ENCODE measurements at regions not wholly inside any gene's neighbourhood (a gene's known extent, or its start where the extent isn't known, plus 50 kb on each side); places are given as distances from the start of the nearest gene placed in this dataset.

DNA sequence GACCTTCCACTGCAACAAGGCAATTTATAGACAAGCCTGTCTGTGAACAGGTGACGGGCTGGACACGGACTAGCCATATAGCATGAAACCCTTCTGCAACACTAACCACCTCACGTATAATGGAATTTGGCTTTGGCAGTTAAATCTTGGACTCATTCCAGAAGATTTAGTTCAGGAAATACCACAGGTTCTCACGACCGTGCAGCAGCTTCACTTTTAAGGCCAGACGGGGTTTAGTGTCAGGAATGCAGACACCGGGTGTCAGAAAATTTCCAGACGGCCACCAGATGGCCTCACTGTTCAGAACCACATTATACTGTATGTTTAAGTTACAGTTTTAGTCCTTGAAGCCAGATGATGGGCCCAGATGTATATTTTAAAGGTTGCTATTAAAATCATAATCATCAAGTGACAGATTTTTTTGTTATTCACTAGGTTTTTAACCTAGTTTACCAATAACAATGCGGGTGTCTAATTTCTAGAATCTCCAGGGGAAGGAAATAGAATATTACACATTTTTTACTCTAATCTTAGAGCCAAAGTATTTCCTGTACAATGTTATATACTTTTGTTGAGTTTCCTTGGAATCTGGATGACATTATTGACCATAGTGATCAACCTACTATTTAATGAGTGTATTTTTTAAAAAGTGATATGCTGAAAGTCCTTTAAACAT is 90.5 kb upstream of the TMPO start:
- ChIA-PET POLR2A (no interaction called here), CTCF (interaction anchor here (0.5 to 0.6 kb wide), 2 partner anchors 66 to 314 kb away, joined by 3 to 4 read pairs; no protein-coding TSS in a partner anchor)
- DNase-seq (ENCODE audit: extremely low spot score) = peak; percentile 68
- TF ChIP-seq FOXA1 (IDR thresholded peaks at IDR 0.05) (no peak), SUZ12 (IDR thresholded peaks at IDR 0.05) (no peak), BHLHE40 (IDR thresholded peaks at IDR 0.05; ENCODE audit: borderline replicate concordance) (no peak), CTBP1 (IDR thresholded peaks at IDR 0.05; ENCODE audit: borderline replicate concordance) (no peak), TARDBP (IDR thresholded peaks at IDR 0.05) (no peak), ARNT (IDR thresholded peaks at IDR 0.05) (no peak), NFRKB (IDR thresholded peaks at IDR 0.05) (no peak), SP1 (IDR thresholded peaks at IDR 0.05) (no peak), ZNF384 (IDR thresholded peaks at IDR 0.05) (no peak), LEF1 (IDR thresholded peaks at IDR 0.05; ENCODE audit: borderline replicate concordance) (no peak), FOXK2 (IDR thresholded peaks at IDR 0.05) (no peak), FOXM1 (IDR thresholded peaks at IDR 0.05; ENCODE audit: borderline replicate concordance) (no peak), ELF4 (IDR thresholded peaks at IDR 0.05) (no peak), L3MBTL2 (conservative IDR thresholded peaks at IDR 0.05) (no peak), HDGF (IDR thresholded peaks at IDR 0.05; ENCODE audit: borderline replicate concordance) (no peak)
- TF ChIP-seq, protein P1, sequence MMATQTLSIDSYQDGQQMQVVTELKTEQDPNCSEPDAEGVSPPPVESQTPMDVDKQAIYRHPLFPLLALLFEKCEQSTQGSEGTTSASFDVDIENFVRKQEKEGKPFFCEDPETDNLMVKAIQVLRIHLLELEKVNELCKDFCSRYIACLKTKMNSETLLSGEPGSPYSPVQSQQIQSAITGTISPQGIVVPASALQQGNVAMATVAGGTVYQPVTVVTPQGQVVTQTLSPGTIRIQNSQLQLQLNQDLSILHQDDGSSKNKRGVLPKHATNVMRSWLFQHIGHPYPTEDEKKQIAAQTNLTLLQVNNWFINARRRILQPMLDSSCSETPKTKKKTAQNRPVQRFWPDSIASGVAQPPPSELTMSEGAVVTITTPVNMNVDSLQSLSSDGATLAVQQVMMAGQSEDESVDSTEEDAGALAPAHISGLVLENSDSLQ (IDR thresholded peaks at IDR 0.05) = no peak

DNA sequence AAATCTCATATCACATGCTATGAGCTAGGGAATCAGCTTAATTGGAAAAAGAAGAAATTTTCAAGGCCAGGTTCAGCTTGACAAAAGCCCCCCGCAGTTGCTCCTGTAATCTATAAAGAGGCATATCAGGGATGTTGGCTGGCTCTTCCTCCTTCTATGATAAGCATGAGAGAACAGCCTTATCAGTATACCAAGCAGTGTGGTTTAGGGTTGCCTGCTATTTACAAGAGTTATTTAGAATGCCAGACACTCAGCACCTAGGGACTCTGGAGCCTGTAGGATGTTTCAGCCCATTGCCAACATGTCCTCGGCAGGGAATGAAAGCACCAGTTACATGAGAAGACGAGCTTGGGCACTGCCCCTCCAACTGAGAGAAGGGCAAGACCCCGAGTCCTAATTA is 89.5 kb upstream of the TMPO start:
- CTCF ChIA-PET = interaction anchor here (0.7 kb wide), 1 partner anchor 93 kb away, joined by 3 read pairs; no protein-coding TSS in a partner anchor
- POLR2A ChIA-PET = no interaction called here
- no peak for DNase-seq (ENCODE audit: extremely low spot score)
- no peak for TF ChIP-seq FOXK2 (IDR thresholded peaks at IDR 0.05)
- TF ChIP-seq BHLHE40 (IDR thresholded peaks at IDR 0.05; ENCODE audit: borderline replicate concordance) = no peak
- TF ChIP-seq SUZ12 (IDR thresholded peaks at IDR 0.05) = no peak

DNA sequence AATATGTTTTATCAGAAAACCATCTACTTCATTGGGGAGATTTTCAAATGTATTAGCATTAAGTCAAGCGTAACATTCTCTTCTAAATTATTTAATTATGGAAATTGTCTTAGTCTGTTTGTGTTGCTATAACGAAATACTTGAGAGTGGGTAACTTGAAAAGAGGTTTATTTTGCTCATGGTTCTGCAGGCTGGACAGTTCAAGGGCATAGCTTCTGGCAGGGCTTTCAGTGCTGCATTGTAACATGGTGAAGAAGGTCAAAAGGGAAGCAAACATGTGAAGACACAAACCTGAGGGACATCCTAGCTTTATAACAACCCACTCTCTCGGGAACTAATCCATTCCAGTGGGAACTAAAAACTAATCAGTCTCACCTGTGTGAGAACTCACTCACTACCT is 84.3 kb upstream of the TMPO start:
- ChIA-PET CTCF (no interaction called here), POLR2A (no interaction called here)
- no peak for TF ChIP-seq SUZ12 (IDR thresholded peaks at IDR 0.05)
- no peak for TF ChIP-seq BHLHE40 (IDR thresholded peaks at IDR 0.05; ENCODE audit: borderline replicate concordance)
- TF ChIP-seq ARNT (IDR thresholded peaks at IDR 0.05) = no peak
- TF ChIP-seq FOXA1 (IDR thresholded peaks at IDR 0.05) = no peak
- TF ChIP-seq L3MBTL2 (conservative IDR thresholded peaks at IDR 0.05) = no peak
- no peak for TF ChIP-seq HDGF (IDR thresholded peaks at IDR 0.05; ENCODE audit: borderline replicate concordance)
- DNase-seq (ENCODE audit: extremely low spot score) = no peak

DNA sequence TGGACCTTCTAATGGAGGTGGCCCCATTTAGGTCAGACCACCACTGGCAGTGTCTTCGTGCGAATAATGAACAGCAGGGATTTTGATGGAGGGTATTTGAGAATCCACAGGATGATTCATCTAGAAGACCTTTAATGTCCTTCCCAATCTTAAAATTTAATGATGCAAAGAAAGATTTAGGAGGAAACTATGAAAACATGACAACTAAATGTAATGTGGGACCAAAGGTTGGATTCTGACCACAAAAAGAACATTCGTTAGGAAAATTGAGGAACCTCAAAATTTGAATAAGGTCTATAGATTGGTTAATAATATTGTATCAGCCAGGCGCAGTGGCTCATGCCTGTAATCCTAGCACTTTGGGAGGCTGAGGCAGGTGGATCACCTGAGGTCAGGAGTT is 78.2 kb upstream of the TMPO start:
- ChIA-PET POLR2A (no interaction called here), CTCF (interaction anchor here (0.9 kb wide), 1 partner anchor 30 kb away, joined by 3 read pairs; no protein-coding TSS in a partner anchor)
- TF ChIP-seq ELF4 (IDR thresholded peaks at IDR 0.05) (no peak), SP1 (IDR thresholded peaks at IDR 0.05) (no peak), FOXK2 (IDR thresholded peaks at IDR 0.05) (no peak), SUZ12 (IDR thresholded peaks at IDR 0.05) (no peak), CTBP1 (IDR thresholded peaks at IDR 0.05; ENCODE audit: borderline replicate concordance) (no peak), FOXM1 (IDR thresholded peaks at IDR 0.05; ENCODE audit: borderline replicate concordance) (no peak), HDGF (IDR thresholded peaks at IDR 0.05; ENCODE audit: borderline replicate concordance) (no peak), ZNF384 (IDR thresholded peaks at IDR 0.05) (no peak), ARNT (IDR thresholded peaks at IDR 0.05) (no peak), L3MBTL2 (conservative IDR thresholded peaks at IDR 0.05) (no peak), TARDBP (IDR thresholded peaks at IDR 0.05) (no peak), FOXA1 (IDR thresholded peaks at IDR 0.05) (no peak), BHLHE40 (IDR thresholded peaks at IDR 0.05; ENCODE audit: borderline replicate concordance) (no peak), NFRKB (IDR thresholded peaks at IDR 0.05) (no peak), LEF1 (IDR thresholded peaks at IDR 0.05; ENCODE audit: borderline replicate concordance) (no peak)
- TF ChIP-seq, protein P1 (IDR thresholded peaks at IDR 0.05) = no peak
- DNase-seq (ENCODE audit: extremely low spot score) = no peak

DNA sequence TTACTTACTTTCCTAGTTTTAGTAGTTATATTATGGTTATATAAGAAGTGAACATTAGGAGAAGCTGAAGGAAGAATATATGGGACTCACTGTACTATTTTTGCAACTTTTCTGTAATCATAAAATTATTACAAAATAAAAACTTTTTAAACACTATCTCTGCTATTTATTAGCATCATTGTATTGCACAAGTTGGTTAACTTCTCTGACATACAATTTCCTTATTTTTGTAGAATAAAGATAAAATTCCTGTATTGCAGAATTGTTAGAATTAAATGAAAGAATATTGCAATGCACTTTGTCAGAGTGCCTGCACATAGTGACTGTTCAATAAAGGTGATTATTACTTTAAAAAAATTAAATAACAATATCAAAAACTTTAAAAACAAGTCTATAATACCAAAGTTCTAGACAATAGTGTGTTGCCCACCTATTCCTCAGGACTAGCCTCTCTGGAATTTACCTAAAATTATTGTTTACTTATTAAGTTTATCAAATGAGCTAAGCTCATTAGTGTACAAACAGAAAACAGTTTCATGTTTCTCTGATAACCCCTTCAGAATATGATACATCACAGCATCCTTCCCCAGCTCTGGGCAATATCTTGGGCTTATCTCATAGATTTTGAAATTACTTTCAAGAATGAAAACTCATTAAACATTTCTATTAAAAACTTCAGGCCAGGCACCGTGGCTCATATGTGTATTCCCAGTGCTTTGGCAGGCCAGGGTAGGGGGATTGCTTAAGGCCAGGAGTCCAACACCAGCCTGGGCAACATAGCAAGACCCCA is 77.4 kb upstream of the TMPO start:
- no peak for TF ChIP-seq CTBP1 (IDR thresholded peaks at IDR 0.05; ENCODE audit: borderline replicate concordance)
- POLR2A ChIA-PET = no interaction called here
- CTCF ChIA-PET = interaction anchor here (0.9 kb wide), 1 partner anchor 29 kb away, joined by 3 read pairs; no protein-coding TSS in a partner anchor
- no peak for DNase-seq (ENCODE audit: extremely low spot score)

DNA sequence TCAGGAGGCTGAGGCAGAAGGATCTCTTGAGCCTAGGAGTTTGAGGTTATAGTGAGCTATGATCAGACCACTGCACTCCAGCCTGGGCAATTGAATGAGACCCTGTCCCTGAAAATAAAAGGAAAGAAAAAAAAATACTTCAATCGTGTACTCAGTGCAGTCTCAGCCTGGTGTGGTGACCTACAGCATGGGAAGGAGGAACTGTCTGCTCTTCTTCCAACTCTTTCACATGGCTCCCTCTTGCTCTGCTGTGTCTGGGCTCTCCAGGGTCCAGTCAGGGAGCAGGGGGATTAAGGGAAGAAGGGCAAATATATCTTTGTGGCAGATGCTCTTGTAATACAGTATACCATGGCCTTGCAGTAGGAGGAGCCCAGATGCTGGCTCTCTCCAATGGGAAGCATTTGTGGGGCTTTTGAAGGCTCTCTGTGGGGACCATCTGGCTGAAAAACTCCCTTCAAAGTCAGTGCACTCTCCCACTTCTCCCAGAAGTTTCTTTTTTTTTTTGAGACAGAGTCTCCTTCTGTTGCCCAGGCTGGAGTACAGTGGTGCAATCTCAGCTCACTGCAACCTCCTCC is 76.6 kb upstream of the TMPO start:
- CTCF ChIA-PET = no interaction called here
- DNase-seq (ENCODE audit: extremely low spot score) = no peak
- POLR2A ChIA-PET = no interaction called here
- TF ChIP-seq L3MBTL2 (conservative IDR thresholded peaks at IDR 0.05) (no peak), ZNF384 (IDR thresholded peaks at IDR 0.05) (no peak), ARNT (IDR thresholded peaks at IDR 0.05) (no peak), FOXK2 (IDR thresholded peaks at IDR 0.05) (no peak), CTBP1 (IDR thresholded peaks at IDR 0.05; ENCODE audit: borderline replicate concordance) (no peak), LEF1 (IDR thresholded peaks at IDR 0.05; ENCODE audit: borderline replicate concordance) (no peak), NFRKB (IDR thresholded peaks at IDR 0.05) (no peak), HDGF (IDR thresholded peaks at IDR 0.05; ENCODE audit: borderline replicate concordance) (no peak), ELF4 (IDR thresholded peaks at IDR 0.05) (no peak), FOXA1 (IDR thresholded peaks at IDR 0.05) (no peak), TARDBP (IDR thresholded peaks at IDR 0.05) (no peak), SUZ12 (IDR thresholded peaks at IDR 0.05) (no peak), SP1 (IDR thresholded peaks at IDR 0.05) (no peak), BHLHE40 (IDR thresholded peaks at IDR 0.05; ENCODE audit: borderline replicate concordance) (no peak), FOXM1 (IDR thresholded peaks at IDR 0.05; ENCODE audit: borderline replicate concordance) (no peak)
- TF ChIP-seq, protein P1 (IDR thresholded peaks at IDR 0.05) = no peak
